OCI-LY3 (cell line): ENCODE measurements at regions not wholly inside any gene's neighbourhood (a gene's known extent, or its start where the extent isn't known, plus 50 kb on each side); places are given as distances from the start of the nearest gene placed in this dataset.

Source experiments
- H2AFZ ChIP-seq: fragments of 200-600, 300-600 bp; shearing (Covaris generic); 2 replicates; pipeline ENCODE4 v1.6.0; 2014; ENCODE audit warnings: antibody characterized with exemption, low read depth, low read length
- H3K27ac ChIP-seq: fragments of 200-600, 300-600 bp; sonication (generic); 2 replicates; pipeline ENCODE4 v1.5.1; 2014; ENCODE audit warnings: mild to moderate bottlenecking, low read length, moderate library complexity, mixed read lengths
- H3K27me3 ChIP-seq: fragments of 200-600, 300-600 bp; sonication (generic); 2 replicates; pipeline ENCODE4 v1.6.1; 2014; ENCODE audit warnings: low read depth, low read length, mixed read lengths
- H3K36me3 ChIP-seq: fragments of 200-600, 300-600 bp; sonication (generic); replicated peaks from 2 replicates; pipeline ENCODE3; 2014; ENCODE audit warnings: low read depth, low read length, mixed read lengths
- H3K4me1 ChIP-seq: fragments of 300-600, 200-600 bp; sonication (generic); 2 replicates; pipeline ENCODE4 v1.6.1; 2014; ENCODE audit warnings: low read length, mixed read lengths
- H3K4me2 ChIP-seq: fragments of 200-600, 300-600 bp; sonication (generic); 2 replicates; pipeline ENCODE4 v1.6.1; 2014; ENCODE audit warnings: low read length, mixed read lengths
- H3K4me3 ChIP-seq: fragments of 300-600, 200-600 bp; sonication (generic); 2 replicates; pipeline ENCODE4 v1.5.1; 2014; ENCODE audit warnings: antibody characterized with exemption, mild to moderate bottlenecking, low read length, moderate library complexity
- H3K79me2 ChIP-seq: fragments of 300-600, 200-600 bp; shearing (Covaris generic); 2 replicates; pipeline ENCODE4 v1.6.1; 2014; ENCODE audit warnings: mild to moderate bottlenecking, low read length, mixed read lengths
- H3K9ac ChIP-seq: fragments of 300-600, 200-600 bp; shearing (Covaris generic); 2 replicates; pipeline ENCODE4 v1.6.0; 2014; ENCODE audit warnings: mild to moderate bottlenecking, low read length, moderate library complexity
- H3K9me3 ChIP-seq: fragments of 200-600, 300-600 bp; shearing (Covaris generic); 2 replicates; pipeline ENCODE4 v1.6.1; 2014; ENCODE audit warnings: low read length, mixed read lengths; ENCODE audit not compliant: insufficient read depth
- H4K20me1 ChIP-seq: fragments of 200-600, 300-600 bp; sonication (generic); 2 replicates; pipeline ENCODE4 v1.6.1; 2016; ENCODE audit warnings: low read length, mixed read lengths; ENCODE audit not compliant: insufficient read depth
- EZH2phosphoT487 ChIP-seq: fragments of 200-600 bp; shearing (Covaris generic); IDR thresholded peaks from 2 replicates; pipeline ENCODE4 v1.6.1; 2018; ENCODE audit warnings: antibody characterized with exemption, mixed run types, low read depth
- TF ChIP-seq, protein P1 (sequence below): fragments of 200-600, 300-600 bp; sonication (generic); IDR thresholded peaks from 2 replicates; pipeline ENCODE4 v1.5.1; 2014; ENCODE audit warnings: antibody characterized with exemption, low read length, low read depth

DNA sequence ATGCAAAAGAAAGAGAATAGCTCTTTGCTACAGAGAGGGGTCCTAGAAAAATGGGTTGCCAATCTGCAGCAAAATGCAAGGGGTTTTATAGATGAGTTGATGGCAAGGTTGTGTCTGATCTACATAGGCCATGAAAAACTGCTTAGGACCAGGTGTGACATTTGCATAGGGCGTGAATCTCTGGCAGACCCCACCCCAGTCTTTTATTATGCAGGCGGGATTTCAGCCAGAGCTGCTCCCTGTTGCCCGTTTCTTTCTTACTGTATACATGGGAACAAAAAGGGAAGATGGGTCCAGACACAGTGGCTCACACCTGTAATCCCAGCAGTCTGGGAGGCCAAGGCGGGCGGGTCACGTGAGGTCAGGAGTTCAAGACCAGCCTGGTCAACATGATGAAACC lies 286.4 kb upstream of the LRRTM4 start:
- Histone ChIP-seq H4K20me1 (no peaks in the 10 kb centered on the region), H3K9me3 (no peaks in the 10 kb centered on the region)

DNA sequence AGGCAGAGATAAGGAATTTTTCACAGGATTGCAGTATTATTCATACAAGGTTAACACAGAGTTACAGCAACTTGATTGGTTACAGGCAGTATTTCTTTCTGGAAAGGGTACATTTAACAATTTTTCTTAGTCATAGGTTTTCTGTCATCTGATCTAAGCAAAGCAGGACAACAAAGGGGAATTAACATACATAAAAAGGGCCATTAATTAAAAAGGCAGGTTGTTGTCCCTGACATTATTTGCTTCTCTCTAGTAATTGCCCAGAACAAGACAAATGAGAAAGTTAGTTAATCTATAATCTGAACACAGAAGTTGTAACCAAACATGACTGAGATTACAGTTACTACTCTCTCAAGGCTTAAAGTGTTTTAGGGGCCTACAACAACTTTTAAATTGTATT lies 291.4 kb upstream of the LRRTM4 start:
- no peaks in the 10 kb centered on the region for H4K20me1 ChIP-seq
- no peaks in the 10 kb centered on the region for H3K9me3 ChIP-seq
- TF ChIP-seq, protein P1, sequence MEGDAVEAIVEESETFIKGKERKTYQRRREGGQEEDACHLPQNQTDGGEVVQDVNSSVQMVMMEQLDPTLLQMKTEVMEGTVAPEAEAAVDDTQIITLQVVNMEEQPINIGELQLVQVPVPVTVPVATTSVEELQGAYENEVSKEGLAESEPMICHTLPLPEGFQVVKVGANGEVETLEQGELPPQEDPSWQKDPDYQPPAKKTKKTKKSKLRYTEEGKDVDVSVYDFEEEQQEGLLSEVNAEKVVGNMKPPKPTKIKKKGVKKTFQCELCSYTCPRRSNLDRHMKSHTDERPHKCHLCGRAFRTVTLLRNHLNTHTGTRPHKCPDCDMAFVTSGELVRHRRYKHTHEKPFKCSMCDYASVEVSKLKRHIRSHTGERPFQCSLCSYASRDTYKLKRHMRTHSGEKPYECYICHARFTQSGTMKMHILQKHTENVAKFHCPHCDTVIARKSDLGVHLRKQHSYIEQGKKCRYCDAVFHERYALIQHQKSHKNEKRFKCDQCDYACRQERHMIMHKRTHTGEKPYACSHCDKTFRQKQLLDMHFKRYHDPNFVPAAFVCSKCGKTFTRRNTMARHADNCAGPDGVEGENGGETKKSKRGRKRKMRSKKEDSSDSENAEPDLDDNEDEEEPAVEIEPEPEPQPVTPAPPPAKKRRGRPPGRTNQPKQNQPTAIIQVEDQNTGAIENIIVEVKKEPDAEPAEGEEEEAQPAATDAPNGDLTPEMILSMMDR = no peak
- H3K4me2 ChIP-seq = no peak overlapping the region
- H2AFZ ChIP-seq = no peak overlapping the region
- no peaks in the 10 kb centered on the region for H3K36me3 ChIP-seq
- no peak overlapping the region for H3K9ac ChIP-seq
- no peak overlapping the region for H3K4me3 ChIP-seq
- no peaks in the 10 kb centered on the region for H3K4me1 ChIP-seq
- H3K27me3 ChIP-seq = no peaks in the 10 kb centered on the region
- H3K79me2 ChIP-seq = no peaks in the 10 kb centered on the region
- H3K27ac ChIP-seq = no peak overlapping the region

More for the DNA sequence above, 286.4 kb upstream of the LRRTM4 start:
- Histone ChIP-seq H3K9ac (no peak overlapping the region), H3K27ac (no peak overlapping the region), H3K4me3 (no peak overlapping the region), H3K36me3 (no peaks in the 10 kb centered on the region), H3K79me2 (no peaks in the 10 kb centered on the region), H3K27me3 (no peaks in the 10 kb centered on the region), H3K4me1 (no peaks in the 10 kb centered on the region), H3K4me2 (no peak overlapping the region), H2AFZ (no peak overlapping the region)
- TF ChIP-seq, protein P1 = no peak
- no peak for TF ChIP-seq EZH2phosphoT487

DNA sequence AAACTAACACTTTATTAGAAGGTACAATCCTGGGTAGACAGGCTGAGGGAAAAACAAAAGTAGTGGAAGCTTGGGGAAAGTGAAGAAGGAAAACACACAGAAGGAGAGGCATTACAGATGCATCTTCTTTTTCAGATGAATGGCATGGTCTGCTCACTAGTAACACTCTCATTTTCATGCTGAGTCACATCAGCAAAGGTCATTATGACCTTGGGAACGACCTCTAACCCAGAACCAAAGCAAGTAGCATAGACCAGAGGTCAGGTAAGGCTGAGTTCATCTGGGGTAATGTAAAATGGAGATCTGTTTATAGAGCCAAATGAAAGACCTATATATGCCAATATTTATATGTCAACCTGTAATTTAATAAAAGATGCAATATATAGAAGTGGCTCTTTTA lies 294.4 kb upstream of the LRRTM4 start:
- H3K27ac ChIP-seq = no peak overlapping the region
- no peak overlapping the region for H3K4me3 ChIP-seq
- H3K4me2 ChIP-seq = no peak overlapping the region
- H2AFZ ChIP-seq = no peak overlapping the region
- no peaks in the 10 kb centered on the region for H3K36me3 ChIP-seq
- H3K79me2 ChIP-seq = no peaks in the 10 kb centered on the region
- H3K9ac ChIP-seq = no peak overlapping the region
- H4K20me1 ChIP-seq = no peaks in the 10 kb centered on the region
- H3K4me1 ChIP-seq = no peaks in the 10 kb centered on the region
- TF ChIP-seq, protein P1 = no peak
- TF ChIP-seq EZH2phosphoT487 = no peak
- H3K9me3 ChIP-seq = no peaks in the 10 kb centered on the region
- H3K27me3 ChIP-seq = no peaks in the 10 kb centered on the region

DNA sequence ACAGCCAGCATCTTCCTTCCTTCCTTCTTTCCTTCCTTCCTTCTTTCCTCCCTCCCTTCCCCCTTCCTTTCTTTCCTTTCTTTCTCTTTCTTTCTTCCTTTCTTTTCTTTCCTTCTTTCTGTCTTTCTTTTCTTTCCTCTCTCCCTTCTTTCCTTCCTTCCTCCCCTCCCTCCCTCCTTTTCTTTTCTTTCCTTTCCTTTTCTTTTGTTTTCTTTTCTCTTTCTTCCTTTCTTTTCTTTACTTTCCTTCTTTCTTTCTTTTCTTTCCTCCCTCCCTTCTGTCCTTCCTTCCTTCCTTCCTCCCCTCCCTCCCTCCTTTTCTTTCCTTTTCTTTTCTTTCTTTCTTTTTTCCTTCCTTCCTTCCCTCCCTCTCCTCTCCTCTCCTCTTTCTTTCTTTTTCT lies 296.0 kb upstream of the LRRTM4 start:
- TF ChIP-seq, protein P1 = no peak
- no peak for TF ChIP-seq EZH2phosphoT487
- H4K20me1 ChIP-seq = no peaks in the 10 kb centered on the region
- H3K9ac ChIP-seq = no peak overlapping the region
- H3K79me2 ChIP-seq = no peaks in the 10 kb centered on the region
- no peak overlapping the region for H3K27ac ChIP-seq
- no peaks in the 10 kb centered on the region for H3K4me1 ChIP-seq
- H3K36me3 ChIP-seq = no peaks in the 10 kb centered on the region
- H2AFZ ChIP-seq = no peak overlapping the region
- H3K9me3 ChIP-seq = no peaks in the 10 kb centered on the region
- no peak overlapping the region for H3K4me2 ChIP-seq
- H3K27me3 ChIP-seq = no peaks in the 10 kb centered on the region
- H3K4me3 ChIP-seq = no peak overlapping the region
